ENCODE measurements at regions not wholly inside any gene's neighbourhood (a gene's known extent, or its start where the extent isn't known, plus 50 kb on each side); places are given as distances from the start of the nearest gene placed in this dataset.
A peak's percentile ranks its signal among the peaks of the same experiment; 100 is the strongest.

- no peak for DNase-seq (ENCODE audit: low read depth)
These were observed 90.7 kb upstream of the BEND6 start for GRCh38 chr6:56864171-56864616.

- no peak for DNase-seq (ENCODE audit: low read depth)
These were observed 91.5 kb upstream of the BEND6 start for GRCh38 chr6:56863366-56863765.

- no peak for DNase-seq (ENCODE audit: low read depth)
These were observed 92.3 kb upstream of the BEND6 start for GRCh38 chr6:56862415-56863175.

GRCh38 chr6:56860475-56860874 lies 94.4 kb upstream of the BEND6 start:
- DNase-seq (ENCODE audit: low read depth): no peak

GRCh38 chr6:56856036-56856580 lies 98.8 kb upstream of the BEND6 start:
- DNase-seq (ENCODE audit: low read depth): no peak

- no peak for DNase-seq (ENCODE audit: low read depth)
These were observed 100.8 kb upstream of the BEND6 start for GRCh38 chr6:56854086-56854485.

- DNase-seq (ENCODE audit: low read depth): no peak
These were observed 101.4 kb upstream of the BEND6 start for GRCh38 chr6:56853541-56853940.

GRCh38 chr6:56852260-56853010 lies 102.5 kb upstream of the BEND6 start:
- DNase-seq (ENCODE audit: low read depth): no peak

GRCh38 chr6:56851541-56852259 lies 103.2 kb upstream of the BEND6 start:
- DNase-seq (ENCODE audit: low read depth): no peak

- no peak for DNase-seq (ENCODE audit: low read depth)
These were observed 103.8 kb upstream of the BEND6 start for GRCh38 chr6:56851074-56851473.

GRCh38 chr6:56850626-56851025 lies 104.3 kb upstream of the BEND6 start:
- no peak for DNase-seq (ENCODE audit: low read depth)

- no peak for DNase-seq (ENCODE audit: low read depth)
These were observed 105.0 kb upstream of the BEND6 start for GRCh38 chr6:56849896-56850295.

- DNase-seq (ENCODE audit: low read depth): no peak
These were observed 106.8 kb upstream of the BEND6 start for GRCh38 chr6:56848105-56848504.

- DNase-seq (ENCODE audit: low read depth): no peak
These were observed 109.9 kb upstream of the BEND6 start for GRCh38 chr6:56845032-56845431.

- DNase-seq (ENCODE audit: low read depth): peak; percentile 32
These were observed 111.2 kb upstream of the BEND6 start for GRCh38 chr6:56843476-56844349.

- DNase-seq (ENCODE audit: low read depth): no peak
These were observed 112.0 kb upstream of the BEND6 start for GRCh38 chr6:56842686-56843475.

- no peak for DNase-seq (ENCODE audit: low read depth)
These were observed 113.2 kb upstream of the BEND6 start for GRCh38 chr6:56841751-56842150.

- DNase-seq (ENCODE audit: low read depth): no peak
These were observed 113.5 kb upstream of the BEND6 start for GRCh38 chr6:56841381-56841749.

- DNase-seq (ENCODE audit: low read depth): no peak
These were observed 114.2 kb upstream of the BEND6 start for GRCh38 chr6:56840467-56841380.
